ENCODE measurements at regions not wholly inside any gene's neighbourhood (a gene's known extent, or its start where the extent isn't known, plus 50 kb on each side); places are given as distances from the start of the nearest gene placed in this dataset.

DNA sequence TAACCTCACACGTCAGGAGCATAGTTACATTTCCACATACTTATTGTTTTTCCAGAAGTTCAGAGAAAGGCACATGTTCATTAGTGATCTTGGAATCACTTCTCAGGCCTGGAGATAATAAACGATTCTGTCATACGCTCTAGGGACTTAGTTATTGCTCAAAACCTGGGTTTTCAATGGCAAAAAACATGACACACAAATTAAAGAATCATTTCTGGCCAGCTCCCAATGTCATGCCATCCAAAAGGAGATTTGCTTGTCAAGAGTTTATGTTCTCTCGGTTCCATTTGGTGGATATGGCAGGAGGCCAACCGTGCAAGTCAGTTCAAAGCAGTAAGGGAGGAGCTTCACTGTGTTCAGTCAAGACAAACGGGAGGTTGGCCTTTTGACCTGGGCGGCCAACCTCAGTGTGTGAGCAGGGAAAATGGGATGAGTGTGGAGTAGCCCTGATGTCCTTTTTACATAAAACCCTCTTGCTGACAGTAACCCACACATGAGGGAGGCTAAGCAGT is 123.4 kb downstream of the NXNL2 start:
- DNase-seq (ENCODE audit: low spot score) = no peak

GRCh38 chr9:88659126-88659525 is 124.1 kb downstream of the NXNL2 start:
- no peak for DNase-seq (ENCODE audit: low spot score)

GRCh38 chr9:88660611-88661010 is 125.6 kb downstream of the NXNL2 start:
- peak; percentile 12 for DNase-seq (ENCODE audit: low spot score)

GRCh38 chr9:88661759-88662158 is 126.8 kb downstream of the NXNL2 start:
- no peak for DNase-seq (ENCODE audit: low spot score)

DNA sequence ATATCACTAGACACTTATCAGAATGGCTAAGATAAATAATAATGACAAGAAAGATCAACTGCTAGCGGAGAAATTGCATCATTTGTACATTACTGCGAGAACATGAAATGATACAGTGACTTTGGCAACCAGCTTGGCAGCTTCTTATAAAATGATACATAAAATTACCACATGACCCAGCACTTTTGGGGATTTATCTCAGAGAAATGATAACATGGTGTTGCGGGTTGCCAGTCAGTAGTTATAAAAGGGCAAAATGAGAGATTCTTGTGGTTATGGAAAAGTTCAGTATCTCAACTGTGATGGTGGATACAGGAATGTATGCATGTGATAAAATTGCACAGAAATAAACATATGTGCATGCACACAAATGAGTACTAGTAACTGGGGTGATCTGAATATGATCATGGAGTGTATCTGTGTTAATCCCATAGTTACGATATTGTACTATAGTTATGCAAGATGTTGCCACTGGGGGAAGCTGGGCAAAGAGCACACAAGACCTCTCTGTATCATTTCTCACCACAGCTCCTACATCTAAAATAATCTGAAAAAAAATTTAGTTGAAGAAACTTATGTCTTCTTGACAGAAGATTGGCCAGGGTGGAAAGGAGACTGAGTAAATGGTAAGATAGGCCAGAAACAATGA is 128.9 kb downstream of the NXNL2 start:
- DNase-seq (ENCODE audit: low spot score) = no peak

- no peak for DNase-seq (ENCODE audit: low spot score)
These were observed 129.8 kb downstream of the NXNL2 start for GRCh38 chr9:88664773-88665172.

GRCh38 chr9:88672874-88673689 is 138.1 kb downstream of the NXNL2 start:
- no peak for DNase-seq (ENCODE audit: low spot score)

DNA sequence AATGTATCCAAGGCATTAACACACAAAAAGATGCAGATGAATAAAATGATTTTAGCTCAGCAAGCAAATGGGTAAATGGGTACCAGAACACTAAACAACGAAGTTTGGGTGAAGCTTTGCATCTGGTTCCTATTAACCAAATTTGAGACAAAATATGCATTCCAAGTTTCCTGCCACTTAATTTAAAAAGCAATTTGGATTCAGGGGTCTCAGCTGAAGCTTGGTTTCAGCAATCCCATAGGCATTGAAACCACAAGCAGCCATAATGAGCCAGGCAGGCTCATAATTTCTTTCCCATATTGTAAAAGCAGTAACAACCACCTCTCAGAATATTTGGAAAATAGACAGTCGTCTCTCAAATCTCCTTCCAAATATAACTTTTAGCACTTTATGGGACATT is 138.9 kb downstream of the NXNL2 start:
- DNase-seq (ENCODE audit: low spot score) = no peak

DNA sequence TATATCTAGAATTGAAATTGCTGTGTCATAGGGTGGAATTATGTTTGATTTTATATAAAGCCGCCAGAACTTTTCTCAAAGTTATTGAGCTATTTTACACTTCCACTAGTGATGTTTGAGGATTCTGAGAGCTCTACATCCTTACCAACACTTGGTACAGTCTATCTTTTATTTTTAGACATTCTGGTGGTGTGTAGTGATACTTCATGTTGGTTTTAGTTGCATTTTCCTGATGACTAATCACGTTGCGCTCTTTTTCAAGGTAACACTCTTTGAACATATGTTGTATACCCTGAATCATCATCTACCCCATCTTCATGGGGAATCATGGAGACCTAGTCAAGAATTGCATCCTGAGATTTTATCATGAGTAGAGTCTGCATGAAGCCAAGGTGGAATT is 141.7 kb downstream of the NXNL2 start:
- no peak for DNase-seq (ENCODE audit: low spot score)

- no peak for DNase-seq (ENCODE audit: low spot score)
These were observed 143.0 kb downstream of the NXNL2 start for GRCh38 chr9:88678008-88678407.

- DNase-seq (ENCODE audit: low spot score) = no peak
These were observed 143.5 kb downstream of the NXNL2 start for GRCh38 chr9:88678431-88678830.

- DNase-seq (ENCODE audit: low spot score) = no peak
These were observed 145.1 kb downstream of the NXNL2 start for GRCh38 chr9:88680041-88680440.

- DNase-seq (ENCODE audit: low spot score) = no peak
These were observed 145.7 kb downstream of the NXNL2 start for GRCh38 chr9:88680505-88681160.

DNA sequence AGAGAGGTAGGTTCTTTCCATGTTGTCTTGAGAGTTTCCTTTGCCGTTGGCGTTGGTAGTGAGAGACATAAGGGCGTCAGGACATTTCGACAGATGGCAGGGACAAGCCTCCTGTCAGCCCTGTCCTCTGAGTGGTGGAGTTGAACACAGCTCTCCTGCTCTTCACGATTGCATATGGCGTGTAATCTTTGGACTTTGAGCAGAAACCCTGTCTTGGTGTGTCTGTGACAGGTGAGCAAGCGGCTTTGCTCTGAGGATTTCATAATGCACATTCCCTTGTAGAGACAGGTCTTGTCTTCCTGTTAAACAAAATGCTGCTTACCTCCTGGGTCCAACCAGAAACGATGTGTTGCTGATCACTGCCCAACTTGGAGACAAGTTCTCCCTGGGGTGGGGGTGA is 146.5 kb downstream of the NXNL2 start:
- no peak for DNase-seq (ENCODE audit: low spot score)

- DNase-seq (ENCODE audit: low spot score) = no peak
These were observed 147.5 kb downstream of the NXNL2 start for GRCh38 chr9:88682431-88682831.

DNA sequence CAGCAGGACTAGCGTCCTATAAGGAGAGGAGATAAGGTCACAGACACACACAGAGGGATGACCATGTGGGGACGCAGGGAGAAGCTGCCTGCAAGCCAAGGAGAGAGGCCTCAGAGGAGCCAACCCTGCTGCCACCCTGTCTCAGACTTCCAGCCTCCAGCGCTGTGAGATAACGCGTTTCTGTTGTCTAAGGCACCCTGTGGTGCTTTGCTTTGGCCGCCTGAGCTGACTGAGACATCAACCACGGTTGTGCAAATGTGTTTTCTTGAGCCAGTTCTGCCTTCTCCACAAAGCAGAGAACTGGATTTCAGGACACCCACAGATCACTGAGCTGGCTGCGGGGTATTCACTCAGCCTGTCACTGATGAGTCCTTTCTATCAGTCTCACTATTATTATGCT is 149.1 kb downstream of the NXNL2 start:
- no peak for DNase-seq (ENCODE audit: low spot score)

DNA sequence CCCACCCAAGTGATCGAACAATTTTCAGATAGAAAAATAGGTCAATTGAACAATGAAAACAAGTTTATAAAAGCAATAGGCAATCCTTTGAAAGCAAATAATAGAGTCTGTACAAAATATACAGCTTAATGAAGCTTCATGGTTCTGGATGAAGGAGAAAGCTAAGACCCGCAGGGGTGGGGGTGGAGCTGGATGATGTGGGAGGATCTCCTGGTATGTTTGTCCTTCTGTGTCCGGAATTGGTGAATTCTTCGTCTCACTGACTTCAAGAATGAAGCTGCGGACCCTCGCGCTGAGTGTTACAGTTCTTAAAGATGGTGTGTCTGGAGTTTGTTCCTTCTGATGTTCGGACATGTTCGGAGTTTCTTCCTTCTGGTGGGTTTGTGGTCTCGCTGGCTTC is 149.9 kb downstream of the NXNL2 start:
- DNase-seq (ENCODE audit: low spot score) = no peak

DNA sequence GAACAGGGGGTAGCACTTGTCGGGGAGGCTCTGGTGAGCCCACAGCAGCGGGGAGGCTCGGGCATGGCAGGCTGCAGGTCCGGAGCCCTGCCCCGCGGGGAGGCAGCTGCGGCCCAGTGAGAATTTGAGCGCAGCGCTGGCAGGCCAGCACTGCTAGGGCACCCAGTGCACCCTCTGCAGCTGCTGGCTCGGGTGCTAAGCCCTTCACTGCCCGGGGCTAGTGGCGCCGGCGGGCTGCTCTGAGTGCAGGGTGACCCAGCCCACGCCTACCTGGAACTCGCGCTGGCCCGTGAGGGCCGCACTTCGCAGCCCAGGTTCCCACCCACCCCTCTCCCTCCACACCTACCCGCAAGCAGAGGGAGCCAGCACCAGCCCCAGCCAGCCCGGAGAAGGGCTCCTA is 151.0 kb downstream of the NXNL2 start:
- no peak for DNase-seq (ENCODE audit: low spot score)

DNA sequence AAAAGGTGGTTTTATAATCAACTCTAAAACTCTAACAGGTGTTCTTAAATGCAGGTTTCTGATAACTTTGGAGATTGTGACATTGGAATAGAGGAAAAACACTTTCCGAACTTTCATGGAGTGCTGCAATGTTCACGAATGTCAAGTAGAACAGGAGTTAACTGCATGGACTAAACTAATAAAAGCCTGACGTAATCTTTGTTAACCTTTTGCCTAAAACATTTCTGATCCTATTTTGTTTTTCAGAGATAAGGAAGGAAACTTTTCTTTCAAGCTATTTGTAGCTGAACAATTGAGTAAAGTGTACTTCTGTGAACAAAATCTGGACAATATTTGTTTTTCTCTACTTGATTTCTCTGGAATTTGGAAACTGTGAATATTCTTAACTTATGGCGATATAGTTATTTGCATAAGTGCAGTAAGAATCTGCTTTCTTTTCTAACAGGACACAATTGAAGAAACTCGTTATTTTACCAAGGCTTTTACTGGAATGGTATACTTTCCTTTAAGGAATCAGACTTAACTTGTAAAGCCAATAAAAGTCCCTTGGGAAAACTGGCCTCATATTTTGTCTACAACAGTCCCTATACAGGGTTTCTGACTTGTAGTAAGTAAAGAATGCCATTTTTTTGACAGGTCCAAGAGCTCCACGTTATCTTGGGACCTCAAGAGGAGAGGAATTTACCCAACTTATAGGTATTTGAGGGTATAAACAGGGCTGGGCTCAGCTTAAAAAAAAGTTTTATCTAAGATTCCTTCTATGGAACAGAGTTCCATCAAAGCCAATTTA is 154.7 kb downstream of the NXNL2 start:
- DNase-seq (ENCODE audit: low spot score) = no peak

DNA sequence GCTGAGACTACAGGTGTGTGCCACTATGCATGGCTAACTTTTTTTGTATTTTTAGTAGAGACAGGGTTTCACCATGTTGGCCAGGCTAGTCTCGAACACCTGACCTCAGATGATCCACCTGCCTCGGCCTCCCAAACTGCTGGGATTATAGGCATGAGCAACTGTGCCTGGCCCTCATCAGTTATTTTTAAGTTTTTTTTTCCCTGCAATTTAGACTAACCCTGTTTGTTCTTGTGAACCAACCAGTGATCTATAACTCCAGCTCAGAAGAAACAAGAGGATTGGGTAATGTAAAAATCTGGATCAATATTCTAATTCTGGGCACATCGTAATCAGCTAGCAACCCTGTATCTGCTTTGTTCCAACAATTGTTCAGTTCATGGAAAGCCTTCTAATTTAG is 155.7 kb downstream of the NXNL2 start:
- no peak for DNase-seq (ENCODE audit: low spot score)

GRCh38 chr9:88691091-88691490 is 156.1 kb downstream of the NXNL2 start:
- no peak for DNase-seq (ENCODE audit: low spot score)

GRCh38 chr9:88691811-88692210 is 156.8 kb downstream of the NXNL2 start:
- DNase-seq (ENCODE audit: low spot score) = no peak

Data from kidney capillary endothelial cell (primary cell).